ENCODE measurements at regions not wholly inside any gene's neighbourhood (a gene's known extent, or its start where the extent isn't known, plus 50 kb on each side); places are given as distances from the start of the nearest gene placed in this dataset.
"Not testable (repeated sequence)": the region's sequence is repeated elsewhere in the genome, so short reads cannot be mapped to it uniquely, and the experiment has no call there.

GRCh38 chr1:125119566-125120205, 3934.9 kb downstream of the SRGAP2C start:
- H3K79me1 ChIP-seq (ENCODE audit: low read depth, low read length); H2AK5ac ChIP-seq (ENCODE audit: low read depth, low read length); H2AFZ ChIP-seq (ENCODE audit: low read length); H3K23me2 ChIP-seq (ENCODE audit: low read depth, low read length); FAIRE-seq; H3K9ac ChIP-seq (replicated peaks in 1 of 4; ENCODE audit: extremely low read depth in 1 of 4, low read depth in 3 of 4, low read length in 3 of 4); POLR2A ChIA-PET (ENCODE audit: partially characterized antibody); H3K23ac ChIP-seq (ENCODE audit: insufficient read length); H4K8ac ChIP-seq (ENCODE audit: extremely low read depth, insufficient read depth, low read length); H4K5ac ChIP-seq (ENCODE audit: insufficient read length, low read depth, low read length); H2BK5ac ChIP-seq (ENCODE audit: low read depth, low read length); DNase-seq (ENCODE audit: low read depth in 1 of 2, low spot score in 2 of 2); H3K27me3 ChIP-seq (replicated peaks in 1 of 4; ENCODE audit: control insufficient read depth in 3 of 4, extremely low read depth in 1 of 4, insufficient read depth in 3 of 4, low read length in 3 of 4); CTCF ChIA-PET (ENCODE audit: partially characterized antibody); H3K14ac ChIP-seq (ENCODE audit: insufficient read length); H4K20me1 ChIP-seq (replicated peaks in 1 of 2; ENCODE audit: control insufficient read depth in 1 of 2, insufficient read depth in 2 of 2, low read length in 2 of 2); H3K4me2 ChIP-seq (ENCODE audit: insufficient read depth in 1 of 2, low read depth in 2 of 2, low read length in 2 of 2); H3K79me2 ChIP-seq (ENCODE audit: control insufficient read depth in 1 of 2, insufficient read depth in 2 of 2, low read length in 2 of 2); H3K56ac ChIP-seq (replicated peaks; ENCODE audit: insufficient read length, low read depth, low read length); H3K36me3 ChIP-seq (ENCODE audit: control insufficient read depth in 2 of 4, insufficient read depth in 4 of 4, low read length in 3 of 4); H2BK12ac ChIP-seq (ENCODE audit: low read depth, low read length); H3K4ac ChIP-seq (replicated peaks; ENCODE audit: insufficient read length, low read depth, low read length); H2BK120ac ChIP-seq (replicated peaks; ENCODE audit: low read depth, low read length); H3K27ac ChIP-seq (ENCODE audit: low read depth, low read length); H2BK20ac ChIP-seq (ENCODE audit: low read length); H2BK15ac ChIP-seq (ENCODE audit: low read length); H3K4me3 ChIP-seq (ENCODE audit: extremely low read depth in 1 of 4, insufficient read depth in 2 of 4, low read depth in 3 of 4, low read length in 4 of 4); H4K91ac ChIP-seq (replicated peaks; ENCODE audit: insufficient read length, low read length); H3K18ac ChIP-seq (ENCODE audit: extremely low read depth, low read length); H3K4me1 ChIP-seq (replicated peaks in 1 of 4; ENCODE audit: control insufficient read depth in 3 of 4, insufficient read depth in 4 of 4, low read length in 3 of 4): not testable (repeated sequence)
- WGBS, 2 experiments (ENCODE audit: extremely low coverage in 1 of 2, insufficient coverage in 1 of 2, insufficient read length in 1 of 2, insufficient replicate concordance in 2 of 2, low coverage in 1 of 2, low lambda C conversion rate in 2 of 2, missing lambda C conversion rate in 1 of 2), result 94% methylated on average over 26 of the region's 30 CpGs; no CpG with 5 or more reads in 1 of the 2 experiments
- H3K9me3 ChIP-seq (ENCODE audit: insufficient read depth in 2 of 2, low read depth in 1 of 2, low read length in 1 of 2), result peaks cover 5 to 50% of the 10 kb centered on the region in 2 experiments; a peak in 3 of 4 replicates

GRCh38 chr1:125122579-125122978, 3937.8 kb downstream of the SRGAP2C start:
- H3K9me3 ChIP-seq (ENCODE audit: insufficient read depth in 2 of 2, low read depth in 1 of 2, low read length in 1 of 2), result peaks cover 5 to 50% of the 10 kb centered on the region in 2 experiments; a peak in 2 of 4 replicates
- CTCF ChIA-PET (ENCODE audit: partially characterized antibody); H3K18ac ChIP-seq (ENCODE audit: extremely low read depth, low read length); H4K91ac ChIP-seq (replicated peaks; ENCODE audit: insufficient read length, low read length); H3K27ac ChIP-seq (ENCODE audit: low read depth, low read length); H3K4me2 ChIP-seq (ENCODE audit: insufficient read depth in 1 of 2, low read depth in 2 of 2, low read length in 2 of 2); H2BK12ac ChIP-seq (ENCODE audit: low read depth, low read length); FAIRE-seq; H3K4me1 ChIP-seq (replicated peaks in 1 of 4; ENCODE audit: control insufficient read depth in 3 of 4, insufficient read depth in 4 of 4, low read length in 3 of 4); POLR2A ChIA-PET (ENCODE audit: partially characterized antibody); H4K8ac ChIP-seq (ENCODE audit: extremely low read depth, insufficient read depth, low read length); H4K5ac ChIP-seq (ENCODE audit: insufficient read length, low read depth, low read length); H3K56ac ChIP-seq (replicated peaks; ENCODE audit: insufficient read length, low read depth, low read length); H2AK5ac ChIP-seq (ENCODE audit: low read depth, low read length); H3K4ac ChIP-seq (replicated peaks; ENCODE audit: insufficient read length, low read depth, low read length); H3K4me3 ChIP-seq (ENCODE audit: extremely low read depth in 1 of 4, insufficient read depth in 2 of 4, low read depth in 3 of 4, low read length in 4 of 4); H3K23ac ChIP-seq (ENCODE audit: insufficient read length); H2BK15ac ChIP-seq (ENCODE audit: low read length); H3K23me2 ChIP-seq (ENCODE audit: low read depth, low read length); H2BK20ac ChIP-seq (ENCODE audit: low read length); H3K14ac ChIP-seq (ENCODE audit: insufficient read length); H3K79me2 ChIP-seq (ENCODE audit: control insufficient read depth in 1 of 2, insufficient read depth in 2 of 2, low read length in 2 of 2); H4K20me1 ChIP-seq (replicated peaks in 1 of 2; ENCODE audit: control insufficient read depth in 1 of 2, insufficient read depth in 2 of 2, low read length in 2 of 2); H3K79me1 ChIP-seq (ENCODE audit: low read depth, low read length); H2BK5ac ChIP-seq (ENCODE audit: low read depth, low read length); H2AFZ ChIP-seq (ENCODE audit: low read length); H3K36me3 ChIP-seq (ENCODE audit: control insufficient read depth in 2 of 4, insufficient read depth in 4 of 4, low read length in 3 of 4); H3K27me3 ChIP-seq (replicated peaks in 1 of 4; ENCODE audit: control insufficient read depth in 3 of 4, extremely low read depth in 1 of 4, insufficient read depth in 3 of 4, low read length in 3 of 4); H2BK120ac ChIP-seq (replicated peaks; ENCODE audit: low read depth, low read length); H3K9ac ChIP-seq (replicated peaks in 1 of 4; ENCODE audit: extremely low read depth in 1 of 4, low read depth in 3 of 4, low read length in 3 of 4); DNase-seq (ENCODE audit: low read depth in 1 of 2, low spot score in 2 of 2): not testable (repeated sequence)
- 88 to 100% methylated on average over 1 of the region's 1 CpG for WGBS, 2 experiments (ENCODE audit: extremely low coverage in 1 of 2, insufficient coverage in 1 of 2, insufficient read length in 1 of 2, insufficient replicate concordance in 2 of 2, low coverage in 1 of 2, low lambda C conversion rate in 2 of 2, missing lambda C conversion rate in 1 of 2)

Data from H1 (cell line).